Iris pigment epithelial cell (primary cell): ENCODE measurements at regions not wholly inside any gene's neighbourhood (a gene's known extent, or its start where the extent isn't known, plus 50 kb on each side); places are given as distances from the start of the nearest gene placed in this dataset.

Experiments used
- DNase-seq: peaks from one replicate; pipeline ENCODE4 v3.0.0-alpha.2; 2011; ENCODE audit warnings: low read depth

- no peak for DNase-seq
Measured at GRCh38 chr15:87631093-87631492, 625.4 kb downstream of the NTRK3 start.

GRCh38 chr15:87628311-87628710, 628.2 kb downstream of the NTRK3 start:
- no peak for DNase-seq

GRCh38 chr15:87626860-87627259, 629.7 kb downstream of the NTRK3 start:
- no peak for DNase-seq

- DNase-seq: no peak
Measured at GRCh38 chr15:87623832-87624231, 632.7 kb downstream of the NTRK3 start.

GRCh38 chr15:87620393-87620792, 636.1 kb downstream of the NTRK3 start:
- no peak for DNase-seq

- DNase-seq: peak; percentile 68
Measured at GRCh38 chr15:87619161-87619960, 637.2 kb downstream of the NTRK3 start.

GRCh38 chr15:87618203-87618725, 638.3 kb downstream of the NTRK3 start:
- no peak for DNase-seq

GRCh38 chr15:87614704-87615103, 641.8 kb downstream of the NTRK3 start:
- DNase-seq: no peak

- DNase-seq: peak; percentile 24
Measured at GRCh38 chr15:87610366-87610765, 646.2 kb downstream of the NTRK3 start.

- DNase-seq: no peak
Measured at GRCh38 chr15:87609894-87610293, 646.6 kb downstream of the NTRK3 start.

GRCh38 chr15:87609474-87609873, 647.1 kb downstream of the NTRK3 start:
- DNase-seq: peak; percentile 81

- no peak for DNase-seq
Measured at GRCh38 chr15:87608238-87609028, 648.1 kb downstream of the NTRK3 start.

- no peak for DNase-seq
Measured at GRCh38 chr15:87606971-87607370, 649.6 kb downstream of the NTRK3 start.

- DNase-seq: peak; percentile 4
Measured at GRCh38 chr15:87604857-87605446, 651.6 kb downstream of the NTRK3 start.

GRCh38 chr15:87602371-87602770, 654.2 kb downstream of the NTRK3 start:
- DNase-seq: no peak

- peak; percentile 9 for DNase-seq
Measured at GRCh38 chr15:87599616-87600015, 656.9 kb downstream of the NTRK3 start.

- no peak for DNase-seq
Measured at GRCh38 chr15:87597346-87598052, 659.0 kb downstream of the NTRK3 start.

GRCh38 chr15:87591582-87591981, 665.0 kb downstream of the NTRK3 start:
- no peak for DNase-seq

- no peak for DNase-seq
Measured at GRCh38 chr15:87591042-87591441, 665.5 kb downstream of the NTRK3 start.

GRCh38 chr15:87589134-87589533, 667.4 kb downstream of the NTRK3 start:
- no peak for DNase-seq

- DNase-seq: no peak
Measured at GRCh38 chr15:87582169-87582568, 674.4 kb downstream of the NTRK3 start.

- no peak for DNase-seq
Measured at GRCh38 chr15:87579537-87579936, 677.0 kb downstream of the NTRK3 start.
